HG03565 (cell line): ENCODE measurements at regions not wholly inside any gene's neighbourhood (a gene's known extent, or its start where the extent isn't known, plus 50 kb on each side); places are given as distances from the start of the nearest gene placed in this dataset.

Experiments
- ATAC-seq: cut with Tn5 transposase; IDR thresholded peaks from one replicate; pipeline ENCODE4 v1.9.1; 2021; ENCODE audit warnings: mild to moderate bottlenecking, moderate library complexity; ENCODE audit not compliant: unreplicated experiment

DNA sequence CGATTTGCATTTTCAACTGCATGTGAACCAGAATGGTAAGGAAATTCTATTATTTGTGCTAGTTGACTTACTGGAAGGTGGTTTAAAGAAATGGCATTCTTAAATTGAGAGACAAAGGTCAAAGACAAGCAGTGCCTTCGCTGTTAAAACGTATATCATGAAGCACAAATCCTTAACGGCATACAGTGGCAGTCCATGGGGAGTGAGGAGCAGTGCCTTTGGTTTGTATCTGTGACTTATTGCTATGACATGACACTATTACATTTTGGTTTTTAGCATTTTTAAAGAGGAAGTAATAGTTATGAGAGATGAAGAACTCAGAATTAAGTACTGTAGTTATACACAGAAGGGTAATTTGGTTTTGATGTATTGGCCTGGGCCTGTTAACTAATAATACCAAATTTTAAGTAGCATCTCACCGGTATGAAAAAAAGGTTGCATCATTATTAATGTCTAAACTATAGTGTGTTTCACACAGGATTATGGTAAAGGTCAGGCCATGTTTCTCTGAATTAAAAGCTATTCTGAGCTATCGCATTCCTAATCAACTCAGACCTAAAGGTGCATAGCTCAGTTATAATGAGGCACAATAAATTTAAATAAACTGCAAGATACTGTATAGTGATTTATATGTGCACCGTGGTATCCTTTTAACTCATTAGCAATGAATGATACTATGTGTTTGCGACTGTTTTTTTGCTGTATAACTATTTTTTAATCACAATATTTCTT lies 339.8 kb upstream of the ARRDC3 start:
- no peak for ATAC-seq

DNA sequence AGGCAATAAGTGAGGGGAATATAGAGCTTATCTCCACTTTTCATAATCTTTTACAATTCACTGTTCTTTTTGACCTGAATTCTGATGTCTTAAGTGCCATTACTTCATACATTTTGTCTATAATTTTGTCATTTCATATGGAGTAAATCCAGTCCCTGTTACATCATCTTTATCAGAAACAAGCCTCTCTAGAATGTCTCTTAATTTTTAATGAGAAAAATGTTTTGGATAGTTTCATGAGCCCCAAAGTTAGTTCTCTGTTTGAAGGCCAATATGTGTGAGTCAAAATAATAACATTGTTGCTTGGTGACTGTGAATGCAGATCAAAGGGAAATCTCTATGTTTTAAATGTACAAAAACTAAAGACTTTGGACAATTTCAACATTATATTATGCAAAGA lies 329.6 kb upstream of the ARRDC3 start:
- no peak for ATAC-seq

DNA sequence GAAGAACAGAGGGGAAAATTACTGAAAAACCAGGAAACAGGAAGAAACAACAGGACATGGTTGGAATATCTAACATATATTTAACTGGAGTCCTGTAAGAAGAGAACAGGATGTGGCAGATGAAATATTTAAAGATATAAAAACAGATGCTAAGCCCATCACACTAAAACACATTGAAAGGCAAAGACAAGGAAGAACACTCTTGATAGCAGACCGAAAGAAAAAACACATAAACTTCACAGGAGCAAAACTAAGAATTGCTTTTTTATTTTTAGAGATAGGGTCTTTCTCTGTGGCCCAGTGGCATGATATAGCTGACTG lies 324.4 kb upstream of the ARRDC3 start:
- ATAC-seq, result no peak

DNA sequence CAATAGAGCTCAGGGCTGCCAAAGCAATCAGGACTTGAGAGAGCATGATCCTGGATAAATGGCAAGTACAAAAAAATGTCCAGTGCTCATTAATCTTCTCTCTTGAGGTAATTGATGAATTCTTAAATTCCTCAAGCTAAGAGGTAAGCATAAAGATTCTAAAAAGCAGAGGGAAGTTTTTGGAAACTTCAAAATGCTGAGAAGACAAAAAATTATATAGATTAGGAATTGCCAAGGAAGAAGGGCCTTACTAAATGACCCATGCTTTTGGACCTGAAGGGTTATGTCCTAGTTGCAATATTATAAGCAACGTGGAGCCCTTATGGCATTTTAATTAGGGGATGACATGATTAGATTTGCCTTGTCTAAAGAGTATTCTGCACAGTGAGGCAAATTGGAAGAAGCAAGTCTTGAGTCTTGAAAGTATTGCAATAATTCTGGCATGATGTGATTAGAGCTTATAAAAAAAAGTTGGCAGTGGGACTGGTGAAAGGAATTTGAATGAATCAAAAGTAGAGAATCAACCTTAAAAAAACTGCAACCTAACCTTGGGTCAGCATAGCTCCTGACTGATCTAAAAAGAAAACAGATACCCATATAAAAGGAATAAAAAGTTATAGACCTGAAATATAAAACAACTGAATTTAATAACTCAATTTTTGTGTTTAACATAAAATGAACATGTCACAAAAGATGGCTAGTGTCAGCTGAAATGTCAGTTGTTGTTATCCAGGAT lies 323.8 kb upstream of the ARRDC3 start:
- no peak for ATAC-seq

DNA sequence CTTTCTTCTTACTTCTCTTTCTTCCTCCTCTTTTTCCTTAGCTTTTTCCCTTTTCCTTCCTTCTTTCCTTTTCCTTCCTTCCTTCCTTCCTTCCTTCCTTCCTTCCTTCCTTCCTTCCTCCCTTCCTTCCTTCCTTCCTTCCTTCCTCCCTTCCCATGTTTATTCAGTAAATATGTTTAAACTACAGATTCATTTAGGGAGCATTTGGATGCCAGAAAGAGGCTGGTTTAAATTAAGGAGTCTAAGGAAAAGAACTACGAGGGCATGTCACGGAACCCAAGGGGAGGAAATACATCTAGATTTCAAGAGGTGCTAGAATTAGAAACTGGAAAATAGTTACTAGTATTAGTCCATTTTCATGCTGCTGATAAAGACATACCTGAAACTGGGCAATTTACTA lies 320.0 kb upstream of the ARRDC3 start:
- no peak for ATAC-seq

DNA sequence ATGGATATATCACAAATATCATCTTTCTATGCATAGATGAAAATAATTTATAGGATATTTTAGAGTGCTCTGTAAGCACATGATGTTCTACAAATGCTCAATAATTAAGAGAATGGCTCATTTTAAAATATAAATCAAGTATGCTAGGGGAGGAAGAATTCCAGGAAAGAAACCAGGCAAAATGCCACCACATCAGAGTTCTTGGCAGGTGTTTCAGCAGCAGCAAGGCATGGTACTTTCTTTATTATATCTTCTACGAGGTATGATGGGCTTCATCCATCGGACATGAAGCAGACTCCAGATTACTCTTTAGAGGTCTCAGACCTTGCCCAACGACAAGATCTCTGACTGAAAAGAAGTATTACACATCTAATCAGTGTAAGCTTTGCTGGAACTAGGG lies 316.3 kb upstream of the ARRDC3 start:
- ATAC-seq, result no peak

DNA sequence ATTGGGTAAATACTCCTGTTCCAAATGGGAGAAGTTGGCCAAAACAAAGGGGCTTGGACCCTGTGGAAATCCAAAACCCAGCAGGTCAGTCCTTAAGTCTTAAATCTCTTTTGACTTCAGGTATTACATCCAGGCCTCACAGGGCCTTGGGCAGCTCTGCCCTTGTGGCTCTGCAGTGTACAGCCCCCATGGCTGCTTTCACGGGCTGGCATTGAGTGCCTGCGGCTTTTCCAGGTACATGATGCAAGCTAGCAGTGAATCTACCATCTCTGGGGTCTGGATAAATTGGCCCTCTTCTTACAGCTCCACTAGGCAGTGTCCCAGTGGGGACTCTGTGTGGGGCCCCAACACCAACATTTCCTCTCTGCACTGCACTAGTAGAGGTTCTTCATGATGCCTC lies 308.5 kb upstream of the ARRDC3 start:
- ATAC-seq, result no peak

DNA sequence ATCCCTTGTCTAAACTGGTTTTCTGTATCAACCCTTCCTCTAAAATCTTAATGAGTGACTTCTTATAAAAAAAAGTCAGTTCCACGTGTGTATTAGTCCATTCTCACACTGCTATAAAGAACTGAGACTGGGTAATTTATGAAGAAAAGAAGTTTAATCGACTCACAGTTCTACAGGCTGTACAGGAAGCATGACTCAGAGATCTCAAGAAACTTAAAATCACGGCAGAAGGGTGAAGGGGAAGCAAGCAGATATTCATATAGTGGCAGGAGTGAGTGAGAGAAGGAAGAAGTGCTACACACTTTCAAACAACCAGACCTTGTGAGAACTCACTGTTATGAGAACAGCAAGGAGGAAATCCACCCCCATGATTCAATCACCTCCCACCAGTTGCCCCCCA lies 307.8 kb upstream of the ARRDC3 start:
- ATAC-seq, result no peak

DNA sequence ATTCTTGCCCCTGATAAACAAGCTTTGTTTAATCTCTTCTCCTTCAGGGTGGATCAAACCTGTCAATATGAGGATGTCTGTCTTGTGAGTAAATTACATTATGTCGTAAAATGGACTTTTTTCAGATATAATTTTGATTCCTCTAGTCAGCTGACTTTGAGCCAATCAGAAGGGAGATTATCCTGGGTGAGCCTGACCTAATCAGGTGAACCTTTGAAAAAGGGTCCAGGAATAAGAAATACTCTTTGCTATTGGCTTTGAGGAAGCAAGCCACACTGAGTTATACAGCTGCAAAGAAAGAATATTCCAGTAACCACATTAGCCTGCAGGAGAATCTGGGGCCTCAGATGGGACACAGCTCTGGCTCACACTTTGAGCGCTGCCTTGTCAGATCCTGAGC lies 304.3 kb upstream of the ARRDC3 start:
- no peak for ATAC-seq

DNA sequence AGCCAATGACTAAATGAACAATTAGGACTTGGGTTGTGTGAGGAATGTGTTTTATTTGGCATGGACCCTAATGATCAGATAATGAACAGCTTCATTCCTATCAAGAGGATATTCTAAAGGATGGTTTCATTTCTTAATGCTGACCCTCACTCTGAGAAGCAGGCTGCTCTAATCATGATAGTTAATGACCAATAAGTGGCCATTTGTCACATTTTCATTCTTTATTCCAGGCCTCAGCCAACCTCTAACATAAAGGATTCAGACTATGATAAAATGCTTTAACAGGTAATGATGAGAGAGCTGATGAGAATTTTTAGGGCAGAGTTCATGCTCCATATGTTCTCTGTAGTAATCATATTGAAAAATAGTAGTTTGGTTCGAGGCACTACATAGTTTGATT lies 301.5 kb upstream of the ARRDC3 start:
- ATAC-seq, result no peak

DNA sequence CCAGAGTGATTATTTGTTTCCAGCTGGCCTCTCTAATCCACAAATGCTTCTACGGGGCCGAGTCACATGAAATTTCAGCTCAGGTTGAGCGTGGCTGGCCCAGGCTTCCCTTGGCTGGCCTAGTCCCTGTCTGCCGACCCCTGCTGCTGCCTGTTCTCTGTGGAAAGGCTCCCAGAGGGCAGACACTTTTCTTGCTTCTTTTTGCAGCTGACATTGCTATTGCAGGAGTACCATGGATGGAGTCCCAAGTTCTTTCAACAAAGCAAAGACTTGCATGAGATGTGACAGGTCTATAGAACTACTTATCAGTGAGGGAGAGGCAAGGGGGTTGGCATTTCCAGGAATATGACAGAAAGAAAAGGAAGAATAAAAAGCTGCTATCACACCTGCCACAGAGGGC lies 287.4 kb upstream of the ARRDC3 start:
- no peak for ATAC-seq

DNA sequence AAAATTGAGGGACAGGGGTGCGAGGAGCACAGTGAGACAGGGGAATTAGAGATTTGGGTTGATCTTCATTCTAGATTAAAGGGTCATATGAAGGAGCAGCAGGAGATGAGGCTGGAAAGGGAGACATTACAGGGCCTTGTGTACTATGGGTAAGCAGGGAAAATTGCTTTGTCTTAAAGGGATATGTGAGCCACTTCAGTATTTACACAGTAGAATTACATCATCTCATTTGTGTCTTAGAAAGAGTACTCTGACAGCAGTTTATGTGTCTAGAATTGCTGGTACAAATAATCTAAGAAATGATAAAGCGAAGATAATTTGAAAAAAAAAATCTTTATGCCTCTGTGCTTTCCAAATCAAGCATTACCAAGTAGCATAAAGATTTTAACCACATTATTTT lies 287.0 kb upstream of the ARRDC3 start:
- ATAC-seq, result no peak

DNA sequence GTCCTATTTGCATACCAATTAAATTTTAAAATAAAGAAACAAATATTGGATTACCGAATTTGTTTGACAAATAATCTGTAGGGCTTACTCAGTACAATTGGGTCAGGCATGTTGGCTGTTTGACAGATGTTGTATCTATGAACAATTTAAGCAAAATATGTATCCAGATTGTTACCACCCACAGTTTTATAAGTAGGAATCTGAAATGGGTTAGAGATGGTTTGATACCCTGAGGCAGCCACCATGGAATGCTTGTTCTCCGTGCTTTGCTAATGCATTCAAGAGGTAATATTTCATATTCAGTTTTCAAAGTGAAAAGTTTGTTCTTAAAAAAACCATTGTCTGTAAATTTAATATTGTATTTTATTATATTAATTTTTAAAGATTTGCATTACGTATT lies 285.1 kb upstream of the ARRDC3 start:
- no peak for ATAC-seq

DNA sequence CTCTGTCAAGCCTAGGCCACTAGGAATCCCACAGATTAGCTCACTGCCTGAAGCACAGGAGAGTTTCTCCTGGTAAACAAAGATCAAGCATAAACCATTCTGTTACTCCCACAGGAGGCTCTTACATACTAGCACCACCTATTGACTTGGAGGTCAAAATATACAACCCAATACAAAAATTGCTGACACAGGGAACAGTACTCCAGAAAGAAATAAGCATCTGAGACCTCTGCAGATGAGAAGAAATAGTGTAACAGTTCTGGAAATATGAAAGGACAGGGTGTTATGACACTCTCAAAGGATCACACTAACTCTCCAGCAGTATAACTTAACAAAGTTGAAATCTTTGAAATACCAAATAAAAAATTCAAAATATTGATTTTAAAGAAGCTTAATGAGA lies 269.6 kb upstream of the ARRDC3 start:
- ATAC-seq, result no peak

DNA sequence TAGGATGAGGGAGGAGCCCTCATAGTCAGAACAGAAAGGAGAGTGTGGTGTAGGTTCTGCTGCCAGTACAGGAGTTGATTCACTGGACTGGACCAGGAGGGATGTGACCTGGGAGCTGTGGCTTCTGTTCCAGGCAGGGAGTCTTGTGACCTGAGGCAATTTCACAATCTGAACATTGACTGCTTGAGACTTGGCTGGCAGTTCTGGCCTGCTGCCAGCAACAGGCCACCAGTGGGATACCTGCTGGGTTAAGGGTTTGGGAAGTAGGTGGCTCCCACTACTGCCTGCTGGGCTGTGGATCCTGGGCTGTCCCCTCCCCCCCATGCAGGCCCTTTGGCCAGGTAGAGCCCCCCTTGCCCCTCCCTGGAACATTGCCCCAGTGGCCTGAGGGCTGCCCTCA lies 268.6 kb upstream of the ARRDC3 start:
- no peak for ATAC-seq

DNA sequence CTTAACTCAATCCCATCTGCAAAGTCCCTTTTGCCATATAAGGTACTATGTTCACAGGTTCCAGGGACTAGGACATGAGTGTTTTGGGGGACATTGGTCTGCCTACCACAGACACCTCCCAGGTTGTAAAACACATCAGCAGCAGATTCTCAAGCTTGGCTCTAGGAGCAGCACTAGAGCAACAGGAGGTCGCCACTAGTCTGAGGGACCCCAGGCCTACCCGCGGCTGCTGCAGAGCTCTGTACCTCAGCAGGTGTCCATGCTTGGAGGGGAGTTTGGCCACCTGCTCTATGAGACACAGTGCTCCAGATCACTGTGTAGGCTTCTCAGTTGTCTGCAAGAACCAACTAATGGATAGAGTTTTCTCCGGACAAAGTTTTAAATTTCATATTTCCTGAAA lies 262.2 kb upstream of the ARRDC3 start:
- no peak for ATAC-seq

DNA sequence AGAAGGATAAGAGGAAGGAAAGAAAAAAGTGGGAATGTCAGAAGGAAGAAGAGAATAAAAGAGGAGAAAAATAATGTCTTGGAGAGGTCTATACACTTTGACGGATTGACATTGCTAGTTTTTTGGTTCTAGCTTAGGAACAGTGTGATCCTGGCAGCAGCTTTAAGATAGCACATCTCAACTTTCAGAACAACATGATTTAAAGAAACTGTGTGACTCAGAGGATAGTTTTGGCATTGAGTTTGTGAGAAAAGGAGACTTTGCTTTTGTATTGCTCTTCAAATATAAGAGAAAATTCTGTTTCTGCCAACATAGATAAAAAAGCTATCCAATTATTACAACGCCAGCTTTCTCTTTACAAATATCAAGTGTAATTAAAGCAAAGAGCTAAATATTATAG lies 260.7 kb upstream of the ARRDC3 start:
- no peak for ATAC-seq

DNA sequence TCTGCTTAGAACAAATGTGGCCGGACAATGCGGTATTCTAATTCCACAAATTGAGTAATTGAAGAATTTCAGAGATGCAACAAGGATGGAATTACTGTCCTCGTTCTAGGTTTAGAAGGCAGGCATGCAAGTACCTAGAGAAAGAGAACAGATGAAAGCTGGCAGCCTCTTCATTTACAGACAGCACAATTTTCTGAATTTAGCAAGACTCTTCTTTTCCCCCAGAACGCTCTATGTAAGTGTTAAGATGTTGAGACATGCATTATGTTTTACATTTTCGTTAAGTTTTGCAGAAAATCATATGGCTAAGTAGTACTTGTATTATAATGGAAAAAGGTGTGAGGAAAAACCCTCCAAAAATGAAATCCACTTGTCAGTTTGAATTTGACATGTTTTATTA lies 259.5 kb upstream of the ARRDC3 start:
- ATAC-seq, result no peak

DNA sequence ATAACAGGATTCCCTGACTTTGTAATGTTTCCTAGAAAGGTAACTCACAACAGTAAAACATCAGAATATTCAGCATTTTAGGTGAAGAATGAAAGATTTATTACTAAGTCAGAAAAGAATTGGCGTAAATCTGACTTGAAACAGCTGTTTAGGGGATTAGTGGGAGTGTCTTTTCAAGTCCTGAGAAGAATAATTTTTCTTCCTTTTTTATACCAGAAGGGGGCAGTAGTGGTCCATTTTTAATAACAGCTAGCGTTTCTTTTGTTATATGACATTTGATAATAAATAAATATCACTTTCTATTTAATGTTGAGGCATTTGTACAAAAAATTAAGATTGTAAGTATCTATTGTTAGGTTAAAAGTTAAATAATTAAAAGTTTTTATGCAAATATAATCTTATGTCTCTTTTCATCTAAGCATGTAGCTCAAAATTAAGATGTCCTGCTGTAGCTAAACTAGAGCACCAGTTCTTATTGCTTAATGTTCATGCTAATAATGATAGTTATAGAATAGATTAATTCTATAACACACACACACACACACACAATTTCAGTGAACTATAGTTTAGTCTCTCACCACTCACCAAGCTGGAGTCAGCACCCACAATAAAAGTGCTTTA lies 258.7 kb upstream of the ARRDC3 start:
- ATAC-seq, result no peak

DNA sequence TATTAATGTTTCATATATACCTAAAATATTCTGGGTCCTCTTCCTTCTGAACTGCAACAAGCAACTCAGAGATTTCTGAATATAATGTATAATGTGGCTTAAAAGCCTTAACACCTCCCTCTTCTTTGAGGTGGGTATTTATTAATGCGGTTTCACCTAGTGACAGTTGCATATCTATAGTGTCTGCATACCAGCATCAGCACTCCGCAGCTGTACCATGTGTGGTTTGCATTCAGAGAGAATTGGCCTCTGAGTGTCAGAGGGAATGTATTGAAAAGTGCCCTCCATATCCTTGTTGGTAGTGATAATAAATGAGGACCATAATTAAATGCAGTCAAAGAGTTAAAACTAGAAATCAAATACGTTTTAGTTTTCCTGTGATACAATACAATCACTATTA lies 256.6 kb upstream of the ARRDC3 start:
- no peak for ATAC-seq

DNA sequence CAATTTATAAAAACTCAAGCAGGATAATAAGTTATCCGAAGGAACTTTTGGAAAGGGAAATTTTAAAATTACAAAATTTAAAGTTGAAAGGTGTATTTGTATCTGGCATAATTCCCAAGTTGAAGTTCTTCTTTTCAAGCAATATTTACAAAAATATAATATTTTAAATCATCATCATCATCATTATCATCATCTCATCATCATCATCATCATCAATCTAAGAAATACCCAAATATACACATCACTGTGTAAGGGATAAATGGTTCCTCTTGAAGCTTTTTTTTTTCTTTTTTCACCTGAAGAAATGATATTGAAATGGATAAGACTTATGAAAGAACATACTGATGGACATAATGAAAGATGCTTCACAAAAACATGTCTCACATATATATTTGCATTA lies 254.9 kb upstream of the ARRDC3 start:
- no peak for ATAC-seq

DNA sequence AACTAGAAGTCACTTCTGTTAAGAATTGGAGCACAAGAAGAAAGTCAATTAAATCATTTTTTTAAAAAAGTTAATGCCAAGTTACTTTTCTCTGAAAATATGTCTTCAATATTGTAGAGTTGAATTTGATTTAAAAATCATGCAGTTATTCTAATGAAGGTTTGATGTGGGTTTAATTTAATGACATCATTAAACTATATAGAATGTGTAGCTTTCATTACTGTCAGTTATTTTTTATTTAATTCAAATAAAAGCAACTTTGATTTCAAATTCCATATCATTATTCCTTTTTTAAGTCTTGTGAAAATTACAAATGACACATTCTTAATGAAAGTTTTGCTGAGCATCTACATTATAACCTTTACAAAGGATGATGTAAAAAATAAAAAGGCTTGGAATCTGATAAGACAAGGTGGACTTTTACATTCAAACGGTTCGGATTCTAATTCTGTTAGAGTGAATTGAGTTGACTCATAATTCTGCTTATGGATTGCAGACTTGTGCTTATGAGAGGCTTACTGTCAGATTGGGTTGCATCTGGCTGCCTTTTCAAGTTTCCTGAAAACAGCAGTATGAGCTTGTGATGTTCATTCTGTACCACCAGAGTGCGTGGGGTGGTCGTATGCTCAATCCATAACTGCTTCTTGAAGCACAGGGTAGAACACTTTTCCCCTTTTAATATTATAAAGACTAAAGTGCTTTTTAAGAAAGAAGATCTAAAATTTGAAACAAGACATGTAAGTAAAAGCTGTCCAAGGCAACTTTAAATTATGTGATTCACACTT lies 253.0 kb upstream of the ARRDC3 start:
- ATAC-seq, result no peak
